B cell (primary cell): ENCODE measurements at regions not wholly inside any gene's neighbourhood (a gene's known extent, or its start where the extent isn't known, plus 50 kb on each side); places are given as distances from the start of the nearest gene placed in this dataset.

Source experiments
- ATAC-seq: fragments of 200-7000 bp; cut with Tn5 transposase; one replicate; pipeline ENCODE4 v1.10.0; 2021; ENCODE audit warnings: low read depth, mild to moderate bottlenecking, moderate number of reproducible peaks, moderate library complexity
- CTCF ChIA-PET: fragments of 350-600 bp; sonication (Branson Sonifier 250); formaldehyde crosslinking; loops from one replicate; lab custom pipeline; 2021; ENCODE audit warnings: antibody characterized with exemption, inconsistent platforms; lab: Charles Lee
- POLR2A ChIA-PET: fragments of 350-600 bp; sonication (Branson Sonifier 250); formaldehyde crosslinking; loops from one replicate; lab custom pipeline; 2021; ENCODE audit warnings: antibody characterized with exemption; lab: Charles Lee
- DNase-seq: peaks from one replicate; pipeline ENCODE4 v3.0.0; 2013
- H2AFZ ChIP-seq: 2 replicates; pipeline ENCODE4 v1.6.1; 2012; ENCODE audit warnings: mild to moderate bottlenecking, low read depth, low read length; ENCODE audit not compliant: insufficient read depth, poor library complexity, severe bottlenecking
- H3K27ac ChIP-seq, 2 donors: 1 replicate in 1 of 2; 2 replicates in 1 of 2; pipeline ENCODE4 v1.5.1; 2012 to 2013; ENCODE audit warnings: low read length in 2 of 2, mild to moderate bottlenecking in 2 of 2, moderate library complexity in 1 of 2
- H3K27me3 ChIP-seq, 4 experiments: fragments of 200-600 bp in 1 of 4; sonication (generic) in 1 of 4; replicated peaks in 1 of 4; 1 replicate in 2 of 4; 2 replicates in 2 of 4; pipeline versions ENCODE4 v1.6.1 to v1.7.0; 2013 to 2016; ENCODE audit warnings: low read length in 3 of 4, mild to moderate bottlenecking in 2 of 4, mixed read lengths in 1 of 4, moderate library complexity in 1 of 4; ENCODE audit not compliant: insufficient read depth in 4 of 4, control insufficient read depth in 3 of 4; ENCODE audit errors: control extremely low read depth in 1 of 4
- H3K36me3 ChIP-seq, 2 experiments: replicated peaks in 1 of 2; 1 replicate in 1 of 2; 2 replicates in 1 of 2; pipeline versions ENCODE4 v1.6.1 to v1.7.1; 2013; ENCODE audit warnings: low read length in 1 of 2; ENCODE audit not compliant: insufficient read depth in 2 of 2, control insufficient read depth in 1 of 2; ENCODE audit errors: control extremely low read depth in 1 of 2, extremely low read depth in 1 of 2
- H3K4me1 ChIP-seq, 2 donors: fragments of 200-600 bp in 1 of 2; sonication (generic) in 1 of 2; 1 replicate in 1 of 2; 2 replicates in 1 of 2; pipeline versions ENCODE4 v1.5.1 to v1.6.1; 2013 to 2017; ENCODE audit warnings: low read length in 2 of 2; ENCODE audit not compliant: control insufficient read depth in 2 of 2, insufficient read depth in 2 of 2
- H3K4me2 ChIP-seq: replicated peaks from 2 replicates; pipeline ENCODE3; 2012; ENCODE audit warnings: mild to moderate bottlenecking, low read depth, low read length; ENCODE audit not compliant: poor library complexity, severe bottlenecking
- H3K4me3 ChIP-seq, 5 experiments: fragments of 200-600 bp in 1 of 5; sonication (generic) in 1 of 5; 1 replicate in 3 of 5; 2 replicates in 2 of 5; pipeline versions ENCODE4 v1.5.1 to v1.7.0; 2011 to 2016; ENCODE audit warnings: low read length in 4 of 5, mild to moderate bottlenecking in 4 of 5, low read depth in 2 of 5, control low read depth in 1 of 5, moderate library complexity in 1 of 5; ENCODE audit not compliant: insufficient read depth in 1 of 5; ENCODE audit errors: control extremely low read depth in 1 of 5, extremely low read depth in 1 of 5
- H3K79me2 ChIP-seq: fragments of 200-600 bp; sonication (generic); one replicate; pipeline ENCODE4 v1.6.0; 2016; ENCODE audit warnings: low read length; ENCODE audit not compliant: control insufficient read depth, insufficient read depth
- H3K9ac ChIP-seq: fragments of 200-600 bp; sonication (generic); 2 replicates; pipeline ENCODE4 v1.6.1; 2017; ENCODE audit warnings: mild to moderate bottlenecking, low read length, moderate library complexity
- H3K9me3 ChIP-seq, 3 donors: one replicate each; pipeline versions ENCODE4 v1.6.1 to v1.7.1; 2013; ENCODE audit warnings: low read length in 2 of 3; ENCODE audit not compliant: control insufficient read depth in 2 of 3, insufficient read depth in 1 of 3; ENCODE audit errors: control extremely low read depth in 1 of 3
- H4K20me1 ChIP-seq: 2 replicates; pipeline ENCODE4 v1.6.0; 2012; ENCODE audit warnings: mild to moderate bottlenecking, low read length; ENCODE audit not compliant: insufficient read depth, control insufficient read depth, poor library complexity, severe bottlenecking
- H3K27ac Mint-ChIP-seq: one replicate; pipeline ENCODE4 v1.8.0; 2021; ENCODE audit warnings: mixed read lengths
- H3K27me3 Mint-ChIP-seq: one replicate; pipeline ENCODE4 v1.8.0; 2021; ENCODE audit warnings: mixed read lengths
- H3K4me1 Mint-ChIP-seq: one replicate; pipeline ENCODE4 v1.8.0; 2021; ENCODE audit warnings: mixed read lengths
- H3K4me3 Mint-ChIP-seq: one replicate; pipeline ENCODE4 v1.8.0; 2021; ENCODE audit warnings: mixed read lengths
- H3K9me3 Mint-ChIP-seq: one replicate; pipeline ENCODE4 v1.8.0; 2022; ENCODE audit warnings: mixed read lengths; ENCODE audit not compliant: insufficient read depth
- EZH2 ChIP-seq: IDR thresholded peaks from 2 replicates; pipeline ENCODE4 v1.6.1; 2012; ENCODE audit warnings: borderline replicate concordance, low read depth, mild to moderate bottlenecking, moderate library complexity, low read length; ENCODE audit not compliant: insufficient read depth, poor library complexity, severe bottlenecking
- WGBS: methylation state at CpG from one replicate; pipeline ENCODE4 v1.1.5; 2013; ENCODE audit warnings: missing lambda C conversion rate; ENCODE audit not compliant: insufficient coverage; 5-methylcytosine and 5-hydroxymethylcytosine counted together
- intact Hi-C: fragments of 100-400 bp; cut with micrococcal nuclease; formaldehyde crosslinking; loops from one replicate; pipeline ENCODE4 v1.10.0; 2022
- TF ChIP-seq, protein P1 (sequence below): fragments of 200-600 bp; IDR thresholded peaks from one replicate; pipeline ENCODE4 v1.8.0; 2022; ENCODE audit warnings: antibody characterized with exemption, mild to moderate bottlenecking

DNA sequence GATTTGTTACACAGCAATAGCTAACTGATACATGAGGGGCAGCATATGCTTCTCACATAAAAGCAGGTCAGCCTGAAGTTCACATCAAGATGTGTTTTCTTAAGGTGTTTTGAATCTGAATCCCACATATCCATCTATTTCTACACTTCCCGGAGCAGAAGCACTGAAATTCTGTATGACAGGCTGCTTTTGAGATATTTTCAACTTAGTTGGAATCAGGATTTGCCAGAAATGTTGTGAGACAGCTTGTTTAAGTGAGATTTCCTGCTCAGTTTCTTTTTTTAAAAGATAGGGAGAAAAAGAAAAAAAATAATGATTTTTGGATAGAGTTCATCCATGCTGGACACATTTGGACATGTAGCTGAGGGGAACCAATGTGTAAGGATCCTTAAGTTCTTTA, 501.5 kb upstream of the CELF4 start:
- Histone ChIP-seq H3K9me3 (peaks cover 0 to 2% (median 0%) of the 10 kb centered on the region in 3 donors), H3K9ac (no peak overlapping the region), H3K27me3 (no peaks in the 10 kb centered on the region), H3K27ac (no peak overlapping the region), H3K36me3 (no peaks in the 10 kb centered on the region), H3K4me3 (no peak overlapping the region), H4K20me1 (no peaks in the 10 kb centered on the region), H3K4me1 (no peaks in the 10 kb centered on the region), H3K4me2 (no peak overlapping the region), H2AFZ (no peak overlapping the region), H3K79me2 (no peaks in the 10 kb centered on the region)
- Mint-ChIP-seq H3K4me1 (no peaks in the 10 kb centered on the region), H3K4me3 (no peak overlapping the region), H3K9me3 (peaks cover 2% of the 10 kb centered on the region), H3K27ac (no peak overlapping the region), H3K27me3 (no peaks in the 10 kb centered on the region)
- intact Hi-C loops: no loop called here
- ChIA-PET POLR2A (no interaction called here), CTCF (no interaction called here)
- DNase-seq (no peak), ATAC-seq (no peak)
- no CpG with 5 or more reads among the region's 1 CpG for WGBS
- TF ChIP-seq, protein P1, sequence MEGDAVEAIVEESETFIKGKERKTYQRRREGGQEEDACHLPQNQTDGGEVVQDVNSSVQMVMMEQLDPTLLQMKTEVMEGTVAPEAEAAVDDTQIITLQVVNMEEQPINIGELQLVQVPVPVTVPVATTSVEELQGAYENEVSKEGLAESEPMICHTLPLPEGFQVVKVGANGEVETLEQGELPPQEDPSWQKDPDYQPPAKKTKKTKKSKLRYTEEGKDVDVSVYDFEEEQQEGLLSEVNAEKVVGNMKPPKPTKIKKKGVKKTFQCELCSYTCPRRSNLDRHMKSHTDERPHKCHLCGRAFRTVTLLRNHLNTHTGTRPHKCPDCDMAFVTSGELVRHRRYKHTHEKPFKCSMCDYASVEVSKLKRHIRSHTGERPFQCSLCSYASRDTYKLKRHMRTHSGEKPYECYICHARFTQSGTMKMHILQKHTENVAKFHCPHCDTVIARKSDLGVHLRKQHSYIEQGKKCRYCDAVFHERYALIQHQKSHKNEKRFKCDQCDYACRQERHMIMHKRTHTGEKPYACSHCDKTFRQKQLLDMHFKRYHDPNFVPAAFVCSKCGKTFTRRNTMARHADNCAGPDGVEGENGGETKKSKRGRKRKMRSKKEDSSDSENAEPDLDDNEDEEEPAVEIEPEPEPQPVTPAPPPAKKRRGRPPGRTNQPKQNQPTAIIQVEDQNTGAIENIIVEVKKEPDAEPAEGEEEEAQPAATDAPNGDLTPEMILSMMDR: no peak
- no peak for TF ChIP-seq EZH2

DNA sequence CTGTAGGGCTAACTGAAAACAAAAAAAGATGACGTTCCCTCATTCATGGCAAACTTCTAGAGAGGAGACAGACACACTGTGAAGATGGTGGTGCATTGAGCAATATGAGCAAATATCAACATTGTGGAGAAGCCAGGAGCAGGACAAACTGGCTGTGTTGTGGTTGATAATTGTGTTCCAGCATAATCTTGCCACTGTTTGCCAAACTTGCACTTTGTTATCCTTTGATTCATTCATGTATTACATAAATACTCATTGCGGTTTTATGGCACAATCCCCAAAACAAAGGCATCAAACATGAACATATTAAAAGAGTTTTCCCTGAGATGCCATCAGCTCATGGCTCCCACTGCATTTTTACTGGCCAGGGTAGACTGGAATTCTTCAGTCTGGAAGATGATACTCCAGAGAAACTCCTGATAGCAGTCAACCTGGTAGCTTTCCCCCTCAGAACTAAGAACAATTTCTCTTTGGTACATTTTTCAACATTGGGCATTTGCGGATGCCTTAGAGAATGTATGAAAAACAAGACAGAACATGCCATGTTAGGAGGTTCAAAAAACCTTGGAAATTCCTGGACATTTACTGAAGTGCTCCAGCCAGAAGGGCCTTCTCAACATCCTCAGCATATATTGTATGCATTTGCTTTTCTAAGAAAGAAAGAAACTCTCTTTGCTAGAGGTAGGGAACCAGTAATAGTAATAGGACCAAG, 487.4 kb upstream of the CELF4 start:
- no peak for DNase-seq
- H3K4me3 ChIP-seq: no peak overlapping the region
- H3K27ac ChIP-seq: no peak overlapping the region
- H3K4me1 ChIP-seq: no peaks in the 10 kb centered on the region
- H3K9ac ChIP-seq: no peak overlapping the region
- no peaks in the 10 kb centered on the region for H4K20me1 ChIP-seq
- no peak overlapping the region for H3K4me3 Mint-ChIP-seq
- 100% methylated on average over 2 of the region's 3 CpGs for WGBS
- H3K27me3 Mint-ChIP-seq: no peaks in the 10 kb centered on the region
- H3K4me1 Mint-ChIP-seq: no peaks in the 10 kb centered on the region
- H2AFZ ChIP-seq: no peak overlapping the region
- H3K79me2 ChIP-seq: no peaks in the 10 kb centered on the region
- no peaks in the 10 kb centered on the region for H3K36me3 ChIP-seq
- intact Hi-C loops: no loop called here
- ATAC-seq: no peak
- no peaks in the 10 kb centered on the region for H3K27me3 ChIP-seq
- TF ChIP-seq EZH2: no peak
- TF ChIP-seq, protein P1: no peak
- POLR2A ChIA-PET: no interaction called here
- no peak overlapping the region for H3K4me2 ChIP-seq
- no peak overlapping the region for H3K27ac Mint-ChIP-seq
- H3K9me3 Mint-ChIP-seq: no peaks in the 10 kb centered on the region
- CTCF ChIA-PET: no interaction called here
- H3K9me3 ChIP-seq: peaks cover 0 to 1% (median 0%) of the 10 kb centered on the region in 3 donors
